ENCODE measurements at regions not wholly inside any gene's neighbourhood (a gene's known extent, or its start where the extent isn't known, plus 50 kb on each side); places are given as distances from the start of the nearest gene placed in this dataset.

- TF ChIP-seq, protein P1, sequence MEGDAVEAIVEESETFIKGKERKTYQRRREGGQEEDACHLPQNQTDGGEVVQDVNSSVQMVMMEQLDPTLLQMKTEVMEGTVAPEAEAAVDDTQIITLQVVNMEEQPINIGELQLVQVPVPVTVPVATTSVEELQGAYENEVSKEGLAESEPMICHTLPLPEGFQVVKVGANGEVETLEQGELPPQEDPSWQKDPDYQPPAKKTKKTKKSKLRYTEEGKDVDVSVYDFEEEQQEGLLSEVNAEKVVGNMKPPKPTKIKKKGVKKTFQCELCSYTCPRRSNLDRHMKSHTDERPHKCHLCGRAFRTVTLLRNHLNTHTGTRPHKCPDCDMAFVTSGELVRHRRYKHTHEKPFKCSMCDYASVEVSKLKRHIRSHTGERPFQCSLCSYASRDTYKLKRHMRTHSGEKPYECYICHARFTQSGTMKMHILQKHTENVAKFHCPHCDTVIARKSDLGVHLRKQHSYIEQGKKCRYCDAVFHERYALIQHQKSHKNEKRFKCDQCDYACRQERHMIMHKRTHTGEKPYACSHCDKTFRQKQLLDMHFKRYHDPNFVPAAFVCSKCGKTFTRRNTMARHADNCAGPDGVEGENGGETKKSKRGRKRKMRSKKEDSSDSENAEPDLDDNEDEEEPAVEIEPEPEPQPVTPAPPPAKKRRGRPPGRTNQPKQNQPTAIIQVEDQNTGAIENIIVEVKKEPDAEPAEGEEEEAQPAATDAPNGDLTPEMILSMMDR (IDR thresholded peaks at IDR 0.05; ENCODE audit: low read depth, low read length), result no peak
- no peak overlapping the region for H3K4me3 ChIP-seq (replicated peaks in 1 of 2; ENCODE audit: low read depth in 2 of 2, low read length in 2 of 2)
- DNase-seq (ENCODE audit: low read depth in 2 of 2), result peak; percentile 79 to 91
Measured at GRCh38 chr21:17461014-17461413, 51.8 kb upstream of the CXADR start.

DNA sequence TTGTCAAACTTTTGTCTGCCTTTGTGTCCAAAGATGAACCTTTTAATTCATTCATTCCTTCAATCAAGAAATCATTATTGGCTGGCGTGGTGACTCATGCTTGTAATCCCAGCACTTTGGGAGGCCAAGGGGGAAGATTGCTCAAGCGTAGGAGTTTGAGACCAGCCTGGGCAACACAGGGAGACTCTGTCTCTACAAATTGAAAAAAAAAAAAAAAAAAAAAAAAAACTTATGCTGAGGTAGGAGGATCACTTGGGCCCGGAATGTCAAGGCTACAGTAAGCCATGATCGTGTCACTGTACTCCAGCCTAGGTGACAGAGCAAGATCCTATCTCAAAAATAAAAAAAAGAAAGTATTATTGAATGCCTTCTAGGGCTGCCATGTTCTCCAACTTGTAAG lies 51.3 kb upstream of the CXADR start:
- peak; percentile 56 to 59 for DNase-seq (ENCODE audit: low read depth in 2 of 2)
- H3K4me3 ChIP-seq (replicated peaks in 1 of 2; ENCODE audit: low read depth in 2 of 2, low read length in 2 of 2), result no peak overlapping the region
- TF ChIP-seq, protein P1 (IDR thresholded peaks at IDR 0.05; ENCODE audit: low read depth, low read length), result no peak

- DNase-seq (ENCODE audit: low read depth in 2 of 2), result peak; percentile 11 to 67
- TF ChIP-seq, protein P1 (IDR thresholded peaks at IDR 0.05; ENCODE audit: low read depth, low read length), result no peak
- no peak overlapping the region for H3K4me3 ChIP-seq (replicated peaks in 1 of 2; ENCODE audit: low read depth in 2 of 2, low read length in 2 of 2)
Measured at GRCh38 chr21:17462276-17462981, 50.4 kb upstream of the CXADR start.
